Right lobe of liver (tissue), 6 donors: ENCODE measurements at regions not wholly inside any gene's neighbourhood (a gene's known extent, or its start where the extent isn't known, plus 50 kb on each side); places are given as distances from the start of the nearest gene placed in this dataset.

Source experiments
- ATAC-seq, 4 donors: fragments of 200-7000 bp; cut with Tn5 transposase; one replicate each; pipeline ENCODE4 v1.9.1; 2020; ENCODE audit warnings: mild to moderate bottlenecking in 4 of 4, moderate library complexity in 4 of 4
- DNase-seq, 3 donors: peaks; one replicate each; pipeline ENCODE4 v3.0.0-alpha.2; 2020
- H3K27ac ChIP-seq, 3 donors: fragments of 200-600 bp; one replicate each; pipeline ENCODE4 v1.8.0; 2022
- H3K27me3 ChIP-seq, 2 donors: fragments of 200-600 bp; one replicate each; pipeline ENCODE4 v1.8.0; 2022
- H3K36me3 ChIP-seq, 4 donors: fragments of 200-600 bp; sonication (generic) in 1 of 4; one replicate each; pipeline versions ENCODE4 v1.5.1 to v1.8.0; 2017 to 2022; ENCODE audit warnings: control low read depth in 1 of 4
- H3K4me1 ChIP-seq, 4 donors: fragments of 200-600 bp; sonication (generic) in 1 of 4; one replicate each; pipeline versions ENCODE4 v1.5.1 to v1.8.0; 2017 to 2022; ENCODE audit warnings: control low read depth in 1 of 4
- H3K4me3 ChIP-seq, 3 donors: fragments of 200-600 bp; one replicate each; pipeline ENCODE4 v1.8.0; 2022
- H3K9me3 ChIP-seq, 4 donors: fragments of 200-600 bp; sonication (generic) in 1 of 4; one replicate each; pipeline versions ENCODE4 v1.5.1 to v1.8.0; 2017 to 2022; ENCODE audit warnings: control low read depth in 1 of 4
- POLR2A ChIP-seq: fragments of 450-650 bp; IDR thresholded peaks from one replicate; pipeline ENCODE4 v1.6.1; 2017; ENCODE audit warnings: antibody characterized with exemption, mild to moderate bottlenecking
- WGBS: methylation state at CpG from one replicate; pipeline ENCODE4 v1.1.6; 2018; ENCODE audit warnings: low coverage, low lambda C conversion rate; ENCODE audit not compliant: insufficient coverage; ENCODE audit errors: missing lambda C conversion rate; 5-methylcytosine and 5-hydroxymethylcytosine counted together
- intact Hi-C, 2 donors: fragments of 100-400 bp; cut with DNase I; formaldehyde crosslinking; loops; one replicate each; pipeline versions ENCODE4 v1.11.2 to v1.14.1; 2022
- TF ChIP-seq, protein P1 (sequence below), 4 donors: fragments of 200-600 bp in 3 of 4; fragments of 450-650 bp in 1 of 4; IDR thresholded peaks; one replicate each; pipeline versions ENCODE4 v1.5.1 to v1.8.0; 2016 to 2022; ENCODE audit warnings: antibody characterized with exemption in 4 of 4, mild to moderate bottlenecking in 2 of 4
- donor health status: DM: no; HTN: yes; CAD: no.
- donor health status: DM: no; HTN: no; CAD: no.
- donor health status: DM: no; HTN: no; CAD: no.
- donor health status: DM: no; HTN: yes; CAD: no.
- donor health status: DM: no; HTN: yes; CAD: no.

DNA sequence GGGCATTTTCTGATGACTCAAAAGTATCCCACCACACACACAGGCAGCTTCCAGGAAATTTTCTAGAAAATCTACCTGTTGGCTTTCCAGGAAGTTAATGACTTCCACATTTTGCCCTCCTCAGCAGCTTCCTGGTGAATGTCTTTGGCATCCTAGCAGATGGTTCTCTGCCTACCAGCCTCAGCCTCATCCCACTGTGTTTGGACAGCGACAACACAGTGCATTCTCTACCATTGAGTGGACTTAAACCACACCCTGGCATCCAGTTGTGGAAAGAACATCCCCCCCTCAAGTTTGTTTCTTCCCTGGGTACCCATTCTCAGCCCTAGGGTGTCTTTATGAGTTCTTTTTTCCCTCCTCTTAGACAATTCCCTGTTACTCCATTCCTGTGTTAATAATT lies 50.8 kb upstream of the GADL1 start:
- H3K9me3 ChIP-seq: no peaks in the 10 kb centered on the region
- H3K27ac ChIP-seq: no peak overlapping the region
- H3K36me3 ChIP-seq: no peaks in the 10 kb centered on the region
- ATAC-seq: no peak
- WGBS: 70% methylated on average over 1 of the region's 1 CpG
- TF ChIP-seq, protein P1, sequence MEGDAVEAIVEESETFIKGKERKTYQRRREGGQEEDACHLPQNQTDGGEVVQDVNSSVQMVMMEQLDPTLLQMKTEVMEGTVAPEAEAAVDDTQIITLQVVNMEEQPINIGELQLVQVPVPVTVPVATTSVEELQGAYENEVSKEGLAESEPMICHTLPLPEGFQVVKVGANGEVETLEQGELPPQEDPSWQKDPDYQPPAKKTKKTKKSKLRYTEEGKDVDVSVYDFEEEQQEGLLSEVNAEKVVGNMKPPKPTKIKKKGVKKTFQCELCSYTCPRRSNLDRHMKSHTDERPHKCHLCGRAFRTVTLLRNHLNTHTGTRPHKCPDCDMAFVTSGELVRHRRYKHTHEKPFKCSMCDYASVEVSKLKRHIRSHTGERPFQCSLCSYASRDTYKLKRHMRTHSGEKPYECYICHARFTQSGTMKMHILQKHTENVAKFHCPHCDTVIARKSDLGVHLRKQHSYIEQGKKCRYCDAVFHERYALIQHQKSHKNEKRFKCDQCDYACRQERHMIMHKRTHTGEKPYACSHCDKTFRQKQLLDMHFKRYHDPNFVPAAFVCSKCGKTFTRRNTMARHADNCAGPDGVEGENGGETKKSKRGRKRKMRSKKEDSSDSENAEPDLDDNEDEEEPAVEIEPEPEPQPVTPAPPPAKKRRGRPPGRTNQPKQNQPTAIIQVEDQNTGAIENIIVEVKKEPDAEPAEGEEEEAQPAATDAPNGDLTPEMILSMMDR (IDR thresholded peaks at IDR 0.05): no peak
- TF ChIP-seq POLR2A: no peak
- no peaks in the 10 kb centered on the region for H3K4me1 ChIP-seq
- no peak for DNase-seq
- no peaks in the 10 kb centered on the region for H3K27me3 ChIP-seq
- intact Hi-C loops: no loop called here
- H3K4me3 ChIP-seq: no peak overlapping the region

DNA sequence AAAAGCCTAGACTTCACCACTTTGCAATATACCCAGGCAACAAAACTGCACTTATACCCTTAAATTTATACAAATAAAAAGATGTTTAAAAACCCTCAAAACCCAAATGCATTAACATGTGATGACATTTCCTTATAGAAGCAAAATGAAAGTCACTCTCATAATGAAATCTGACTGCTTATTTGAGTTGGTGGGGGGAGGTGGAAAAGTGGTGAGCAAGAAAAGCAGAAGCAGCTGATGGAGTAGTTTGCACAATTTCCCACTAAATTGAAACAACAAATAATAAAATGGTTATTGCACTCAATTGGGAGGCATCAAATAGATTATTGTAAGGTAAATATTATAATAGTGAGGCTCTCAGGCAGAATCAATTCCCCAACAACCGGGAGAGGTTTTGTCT lies 54.0 kb upstream of the GADL1 start:
- no peaks in the 10 kb centered on the region for H3K4me1 ChIP-seq
- DNase-seq (no peak), ATAC-seq (no peak)
- H3K4me3 ChIP-seq: no peak overlapping the region
- H3K27me3 ChIP-seq: no peaks in the 10 kb centered on the region
- H3K36me3 ChIP-seq: no peaks in the 10 kb centered on the region
- no peaks in the 10 kb centered on the region for H3K9me3 ChIP-seq
- WGBS: no CpG with 5 or more reads among the region's 1 CpG
- TF ChIP-seq POLR2A: no peak
- TF ChIP-seq, protein P1 (IDR thresholded peaks at IDR 0.05): no peak
- H3K27ac ChIP-seq: no peak overlapping the region
- intact Hi-C loops: no loop called here

DNA sequence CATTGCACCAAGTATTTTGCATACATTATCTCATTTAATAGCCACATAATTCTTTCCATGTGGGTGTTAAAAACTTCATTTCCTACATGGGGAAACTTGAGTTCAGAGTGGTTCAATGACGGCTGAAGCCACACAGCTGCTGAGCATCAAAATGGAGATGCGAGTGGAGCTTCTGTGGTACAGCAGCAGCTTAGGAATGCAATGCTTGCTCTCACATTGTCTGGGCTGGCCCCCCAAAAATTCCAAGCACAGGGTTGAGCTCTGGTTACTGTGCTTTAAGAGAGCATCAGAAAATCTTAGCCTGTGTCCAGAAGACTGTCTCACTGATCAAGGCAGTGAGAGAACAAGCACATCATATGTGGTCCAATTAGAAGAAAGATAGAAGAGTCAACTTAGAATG lies 57.4 kb upstream of the GADL1 start:
- no peak overlapping the region for H3K27ac ChIP-seq
- H3K4me1 ChIP-seq: no peaks in the 10 kb centered on the region
- TF ChIP-seq, protein P1 (IDR thresholded peaks at IDR 0.05): no peak
- no peak for TF ChIP-seq POLR2A
- 61% methylated on average over 2 of the region's 2 CpGs for WGBS
- no peak for ATAC-seq
- no peaks in the 10 kb centered on the region for H3K9me3 ChIP-seq
- intact Hi-C loops: no loop called here
- DNase-seq: no peak
- no peak overlapping the region for H3K4me3 ChIP-seq
- no peaks in the 10 kb centered on the region for H3K27me3 ChIP-seq
- no peaks in the 10 kb centered on the region for H3K36me3 ChIP-seq

DNA sequence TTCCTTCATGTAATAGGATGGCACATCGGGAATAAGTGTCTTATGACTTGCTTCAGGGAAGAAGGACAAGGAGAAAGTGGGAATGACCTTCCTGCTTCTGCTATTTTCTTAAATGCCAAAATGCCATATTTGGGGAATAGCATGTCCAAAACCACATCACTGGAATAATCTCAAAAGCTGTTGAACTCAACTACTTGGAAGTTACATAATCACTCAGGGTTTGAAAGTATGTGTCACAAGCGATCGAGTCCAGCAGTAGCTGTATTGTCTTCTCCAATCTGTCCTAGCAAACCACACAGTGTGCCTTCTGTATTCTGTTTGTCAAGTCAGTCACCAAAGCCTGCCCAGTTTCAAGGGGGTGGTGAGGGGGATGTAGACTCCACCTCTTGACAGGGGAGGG lies 58.3 kb upstream of the GADL1 start:
- no peaks in the 10 kb centered on the region for H3K9me3 ChIP-seq
- intact Hi-C loops: no loop called here
- TF ChIP-seq, protein P1 (IDR thresholded peaks at IDR 0.05): no peak
- TF ChIP-seq POLR2A: no peak

GRCh38 chr3:30954426-30954825 lies 60.0 kb upstream of the GADL1 start:
- WGBS: 29% methylated on average over 1 of the region's 1 CpG

More for the DNA sequence above, 58.3 kb upstream of the GADL1 start:
- Histone ChIP-seq H3K4me3 (no peak overlapping the region), H3K27ac (no peak overlapping the region), H3K27me3 (no peaks in the 10 kb centered on the region), H3K4me1 (no peaks in the 10 kb centered on the region), H3K36me3 (no peaks in the 10 kb centered on the region)
- WGBS: 62% methylated on average over 2 of the region's 3 CpGs
- DNase-seq (no peak), ATAC-seq (no peak)

More at GRCh38 chr3:30954426-30954825, 60.0 kb upstream of the GADL1 start:
- Histone ChIP-seq H3K9me3 (no peaks in the 10 kb centered on the region), H3K36me3 (no peaks in the 10 kb centered on the region), H3K4me1 (no peaks in the 10 kb centered on the region), H3K27ac (no peak overlapping the region), H3K27me3 (no peaks in the 10 kb centered on the region), H3K4me3 (no peak overlapping the region)
- ATAC-seq (no peak), DNase-seq (no peak)
- intact Hi-C loops: no loop called here
- TF ChIP-seq POLR2A: no peak
- TF ChIP-seq, protein P1 (IDR thresholded peaks at IDR 0.05): no peak
